Medulla oblongata (tissue), 1 donor: ENCODE measurements at regions not wholly inside any gene's neighbourhood (a gene's known extent, or its start where the extent isn't known, plus 50 kb on each side); places are given as distances from the start of the nearest gene placed in this dataset.
"Not testable (repeated sequence)": the region's sequence is repeated elsewhere in the genome, so short reads cannot be mapped to it uniquely, and the experiment has no call there.

Experiments used
- DNase-seq: peaks from one replicate; pipeline ENCODE4 v3.0.0-alpha.2; 2015; ENCODE audit errors: extremely low spot score

DNA sequence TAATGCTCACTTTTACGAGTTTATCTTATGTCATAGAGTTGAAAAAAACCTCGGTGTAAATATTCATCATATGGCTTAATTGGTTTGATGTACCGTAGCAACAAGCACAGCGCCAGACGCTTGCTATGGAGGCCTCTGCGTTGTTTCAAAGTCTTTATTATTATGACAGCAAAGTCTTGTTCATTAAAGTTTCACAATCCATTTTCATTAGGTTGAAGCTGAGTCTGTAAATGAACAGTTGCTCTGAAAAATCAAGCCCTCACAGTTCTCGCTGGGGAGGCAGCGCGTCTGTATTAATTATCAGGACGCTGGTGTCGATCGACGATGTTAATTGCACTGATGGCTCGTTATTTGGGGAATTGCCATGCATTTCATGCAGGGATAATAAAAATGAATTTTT is 185.6 kb downstream of the INSC start:
- DNase-seq: no peak

DNA sequence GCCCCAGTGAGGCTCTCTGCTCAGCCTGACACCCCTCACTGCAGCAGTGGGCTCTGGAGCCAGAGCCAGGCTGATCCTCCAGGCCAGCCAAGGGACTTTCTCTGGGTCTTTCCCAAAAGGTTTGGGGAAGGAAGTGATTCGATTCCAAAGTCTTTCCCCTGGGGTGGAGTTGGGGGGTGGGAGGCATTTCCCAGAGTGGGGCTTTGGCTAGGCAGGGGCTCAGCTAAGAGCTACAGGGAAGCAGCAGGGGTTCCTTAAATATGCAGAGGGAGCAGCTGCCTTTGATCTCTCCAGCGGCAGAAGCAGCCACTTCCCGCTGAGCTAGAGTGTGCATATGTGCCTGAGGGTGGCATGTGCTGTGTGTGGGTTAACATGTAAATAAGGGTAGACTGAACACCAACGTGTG is 192.9 kb downstream of the INSC start:
- DNase-seq: no peak

DNA sequence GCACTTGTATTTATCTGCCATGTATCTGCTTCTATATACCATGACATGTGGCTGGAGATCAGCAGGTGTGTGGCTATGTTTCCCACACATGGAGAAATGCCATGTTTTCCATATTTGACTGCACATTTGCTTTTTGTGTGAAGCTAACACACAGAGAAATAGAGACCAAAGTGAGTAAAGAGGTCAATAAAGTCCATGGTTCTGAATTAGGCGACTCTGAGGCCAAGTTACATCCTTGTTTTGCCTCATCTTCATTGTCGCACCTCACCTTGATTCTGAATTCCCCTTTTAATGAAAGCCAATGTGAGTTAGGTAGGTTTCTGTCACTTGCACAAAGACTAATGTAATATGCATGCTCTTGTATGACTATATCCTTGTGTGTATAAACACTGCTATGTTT is 194.1 kb downstream of the INSC start:
- no peak for DNase-seq

DNA sequence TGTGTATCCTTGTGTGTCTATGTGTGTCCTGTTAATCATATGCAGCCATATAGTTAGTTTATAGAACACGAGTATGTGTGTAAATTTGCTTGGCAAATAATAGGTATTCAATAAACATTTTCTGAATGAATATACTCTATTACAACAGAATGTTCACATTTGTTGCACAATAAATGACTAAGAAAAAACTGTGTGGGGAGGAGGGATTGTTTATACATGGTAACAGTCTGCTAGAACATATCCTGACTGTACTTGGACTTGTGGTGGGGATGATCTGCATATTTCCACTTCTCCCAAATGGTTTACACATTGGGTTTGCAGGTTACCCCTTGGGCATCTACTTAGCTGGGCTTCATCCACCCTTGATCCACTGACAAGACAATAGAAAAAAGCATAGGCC is 194.6 kb downstream of the INSC start:
- no peak for DNase-seq

DNA sequence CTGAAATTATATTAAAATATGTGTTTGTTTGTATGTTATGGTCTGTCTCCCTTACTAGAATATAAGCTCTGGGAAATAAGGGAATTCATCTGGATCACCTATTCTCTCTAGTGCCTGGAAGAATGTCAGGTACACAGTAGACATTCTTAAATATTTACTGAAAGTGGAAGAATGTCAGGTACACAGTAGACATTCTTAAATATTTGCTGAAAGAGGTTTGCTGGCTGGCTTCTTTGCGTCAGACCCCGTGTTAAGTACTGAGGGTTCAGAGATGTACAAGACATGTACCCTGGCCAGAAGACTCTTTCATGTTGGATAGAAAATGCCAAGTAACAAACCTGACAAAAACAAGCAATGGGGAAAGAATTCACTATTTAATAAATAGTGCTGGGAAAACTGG is 199.1 kb downstream of the INSC start:
- no peak for DNase-seq

DNA sequence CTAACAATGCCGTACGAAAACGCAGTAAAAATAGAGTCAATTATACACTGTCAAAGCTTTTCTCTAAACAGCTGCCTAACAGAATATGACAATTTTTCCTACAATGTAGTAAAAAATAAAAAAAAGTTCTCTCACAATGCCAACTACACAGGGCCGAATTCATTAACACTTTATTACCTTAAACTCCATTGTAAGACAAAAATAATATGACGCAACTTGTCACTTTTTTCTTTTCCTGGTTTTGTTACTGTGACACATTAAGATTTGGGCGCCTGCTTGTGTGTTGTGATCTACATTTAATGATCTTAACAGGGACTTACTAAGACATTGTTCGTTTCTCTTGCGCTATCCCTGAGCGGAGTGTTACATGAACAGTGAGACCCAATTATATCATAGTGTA is 204.1 kb downstream of the INSC start:
- DNase-seq: no peak

DNA sequence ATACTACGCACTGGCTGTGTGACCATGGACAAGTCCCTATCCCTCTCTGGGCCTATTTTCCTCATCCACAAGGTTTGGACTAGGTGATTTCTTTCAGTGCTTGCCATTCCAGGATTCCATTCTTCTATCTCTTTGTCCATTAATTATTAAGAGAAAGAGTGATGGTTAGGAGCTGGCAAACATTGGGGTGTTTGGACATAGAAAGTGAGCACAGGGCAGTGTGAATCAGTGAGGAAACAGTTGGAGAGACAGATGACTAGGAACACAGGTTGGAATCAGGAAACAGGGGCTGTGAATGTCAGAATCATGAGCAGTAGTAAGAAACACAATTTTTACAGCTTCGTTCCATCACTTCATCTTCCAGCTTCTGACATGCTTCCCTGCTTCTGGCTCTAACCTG is 211.8 kb downstream of the INSC start:
- no peak for DNase-seq

DNA sequence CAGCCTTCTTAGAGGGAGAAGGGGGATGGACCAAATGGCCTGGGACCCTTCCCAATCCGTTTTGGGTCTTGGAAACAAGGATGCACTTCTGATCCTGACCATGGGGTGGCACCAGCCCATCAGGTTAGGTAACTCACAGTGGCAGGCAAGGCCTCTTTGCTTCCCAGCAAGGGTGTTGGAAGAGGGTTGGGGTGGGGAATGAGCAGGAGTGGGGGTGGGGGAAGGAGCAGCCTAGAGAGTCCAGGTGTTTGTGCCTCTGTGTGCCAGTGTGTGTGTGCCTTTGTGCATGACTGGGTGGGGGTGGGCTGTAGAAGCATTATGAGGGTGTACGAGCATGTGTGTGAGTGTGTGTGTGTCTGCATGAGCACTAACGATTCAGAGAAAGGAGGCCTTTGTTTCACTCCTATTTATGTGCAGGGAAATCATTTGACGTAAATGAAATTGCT is 213.1 kb downstream of the INSC start:
- peak; percentile 76 for DNase-seq

DNA sequence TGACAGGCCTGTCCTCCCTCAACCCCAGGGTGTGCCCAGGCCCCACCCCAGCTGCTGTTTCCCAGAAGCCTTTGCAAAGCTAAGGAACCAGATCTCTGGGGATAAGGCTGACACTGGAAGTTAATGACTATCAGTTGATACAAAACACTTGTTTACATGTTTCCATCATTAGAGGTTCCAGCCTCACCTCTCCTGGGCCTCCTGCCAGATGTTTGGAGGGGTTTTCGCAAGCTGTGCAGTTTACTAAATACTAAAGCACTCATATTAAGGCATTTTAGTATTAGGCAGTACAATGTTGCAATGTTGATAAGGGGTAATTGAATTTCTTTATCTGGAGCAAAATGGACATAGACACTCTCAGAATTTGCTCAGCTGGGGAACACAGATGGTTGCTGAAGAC is 218.7 kb downstream of the INSC start:
- DNase-seq: no peak

DNA sequence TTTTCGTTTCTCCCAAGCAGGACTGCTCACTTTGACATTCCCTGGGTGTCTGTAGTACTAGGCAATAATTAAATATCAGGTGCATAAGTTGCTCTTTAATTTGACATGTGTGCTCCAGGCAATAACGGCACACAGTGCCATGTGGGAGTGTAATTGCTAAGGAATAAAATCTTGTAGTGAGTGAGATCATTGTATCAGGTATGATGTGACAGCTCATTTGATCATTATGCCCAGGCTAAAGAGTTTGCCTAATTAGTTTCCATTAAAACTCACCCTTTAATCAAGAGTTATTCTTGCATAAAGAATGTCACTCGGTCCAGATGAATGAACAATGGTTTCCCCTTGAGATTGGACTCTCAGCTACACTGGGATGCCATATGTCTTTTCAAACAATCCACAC is 220.0 kb downstream of the INSC start:
- no peak for DNase-seq

DNA sequence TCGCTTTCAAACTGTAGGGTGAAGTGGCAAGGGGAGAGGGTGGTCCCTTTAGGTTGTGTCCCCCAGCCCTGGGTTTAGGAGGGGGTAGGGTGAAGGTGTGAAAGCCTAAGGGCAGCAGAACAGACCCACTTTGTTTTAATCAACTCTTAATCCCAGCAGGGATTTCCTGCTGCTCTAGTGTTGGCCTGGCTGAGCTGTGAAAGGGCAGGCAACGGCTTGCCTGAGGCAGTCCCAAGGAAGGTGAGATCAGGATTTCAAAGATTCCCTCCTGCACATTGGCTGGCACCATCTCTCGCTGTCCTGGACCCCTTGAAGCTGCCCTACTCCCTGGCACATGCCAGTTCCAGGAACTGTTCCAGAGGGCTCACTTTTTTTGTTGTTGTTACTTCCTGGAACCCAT is 221.3 kb downstream of the INSC start:
- DNase-seq: no peak

DNA sequence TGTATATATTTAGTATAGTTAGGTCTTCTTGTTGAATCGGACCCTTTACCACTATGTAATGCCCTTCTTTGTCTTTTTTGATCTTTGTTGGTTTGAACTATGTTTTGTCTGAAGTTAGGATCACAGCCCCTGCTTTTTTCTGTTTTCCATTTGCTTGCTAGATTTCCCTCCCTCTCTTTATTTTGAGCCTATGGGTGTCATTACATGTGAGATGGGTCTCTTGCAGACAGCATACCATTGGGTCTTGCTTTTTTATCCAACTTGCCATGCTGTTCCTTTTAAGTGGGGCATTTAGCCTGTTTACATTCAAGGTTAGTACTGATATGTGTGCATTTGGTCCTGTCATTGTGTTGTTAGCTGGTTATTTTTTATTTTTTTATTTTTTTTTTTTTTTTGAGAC is 224.6 kb downstream of the INSC start:
- DNase-seq: no peak

DNA sequence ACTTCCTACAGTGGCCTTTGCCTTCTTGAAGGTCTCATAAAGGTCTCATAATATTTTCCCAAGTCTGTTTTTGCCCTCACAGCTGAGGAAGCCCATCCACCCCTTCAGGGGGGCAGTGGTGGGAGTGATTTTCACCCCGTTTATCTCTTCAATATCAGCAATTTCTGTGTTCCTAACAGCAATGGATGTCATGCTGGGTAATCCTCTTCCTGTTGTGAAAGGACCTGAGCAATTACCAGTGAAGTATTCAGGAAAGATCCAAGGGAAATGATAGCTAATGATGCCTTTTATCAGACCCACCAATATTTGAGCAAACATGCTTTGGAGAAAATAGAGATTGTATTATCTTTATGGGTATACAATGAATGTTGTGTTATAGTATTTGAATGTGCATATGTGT is 226.9 kb downstream of the INSC start:
- DNase-seq: no peak

DNA sequence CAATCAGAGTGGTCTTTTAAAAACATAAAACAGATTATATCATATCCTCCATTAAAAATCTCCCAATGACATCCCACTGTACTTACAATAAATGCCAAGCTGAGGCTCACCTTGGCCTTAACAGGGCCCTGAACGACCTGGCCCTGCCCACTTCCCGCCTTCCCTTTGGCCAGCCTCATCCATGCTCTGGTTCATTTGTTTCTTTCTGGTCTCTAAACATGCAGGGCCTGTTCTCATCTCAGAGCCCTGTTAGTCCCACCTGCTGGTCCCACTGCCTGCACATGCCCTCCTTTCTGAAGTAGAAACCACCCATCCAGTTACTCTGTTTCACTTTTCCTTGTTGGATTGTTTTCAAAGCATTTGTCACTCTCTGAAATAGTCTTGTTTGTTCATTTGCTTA is 227.4 kb downstream of the INSC start:
- no peak for DNase-seq

DNA sequence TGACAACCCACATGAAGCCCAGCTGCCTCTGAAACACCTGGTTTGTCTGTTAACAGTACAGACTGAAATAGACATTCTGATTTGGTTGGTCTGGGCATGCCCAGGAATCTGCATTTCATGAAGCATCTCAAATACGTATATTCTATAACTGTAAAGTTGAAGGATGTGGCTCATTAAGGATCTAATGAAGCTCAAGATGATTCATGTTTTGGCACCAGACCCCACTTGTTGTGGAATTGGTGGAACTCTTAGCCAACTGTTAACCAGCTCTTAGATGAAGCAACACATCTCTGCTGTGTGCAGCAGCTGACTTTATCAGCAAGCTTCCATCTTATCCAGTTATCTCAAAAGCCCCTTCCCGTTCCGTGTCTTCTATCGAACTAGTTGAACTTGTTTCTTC is 232.2 kb downstream of the INSC start:
- DNase-seq: no peak

DNA sequence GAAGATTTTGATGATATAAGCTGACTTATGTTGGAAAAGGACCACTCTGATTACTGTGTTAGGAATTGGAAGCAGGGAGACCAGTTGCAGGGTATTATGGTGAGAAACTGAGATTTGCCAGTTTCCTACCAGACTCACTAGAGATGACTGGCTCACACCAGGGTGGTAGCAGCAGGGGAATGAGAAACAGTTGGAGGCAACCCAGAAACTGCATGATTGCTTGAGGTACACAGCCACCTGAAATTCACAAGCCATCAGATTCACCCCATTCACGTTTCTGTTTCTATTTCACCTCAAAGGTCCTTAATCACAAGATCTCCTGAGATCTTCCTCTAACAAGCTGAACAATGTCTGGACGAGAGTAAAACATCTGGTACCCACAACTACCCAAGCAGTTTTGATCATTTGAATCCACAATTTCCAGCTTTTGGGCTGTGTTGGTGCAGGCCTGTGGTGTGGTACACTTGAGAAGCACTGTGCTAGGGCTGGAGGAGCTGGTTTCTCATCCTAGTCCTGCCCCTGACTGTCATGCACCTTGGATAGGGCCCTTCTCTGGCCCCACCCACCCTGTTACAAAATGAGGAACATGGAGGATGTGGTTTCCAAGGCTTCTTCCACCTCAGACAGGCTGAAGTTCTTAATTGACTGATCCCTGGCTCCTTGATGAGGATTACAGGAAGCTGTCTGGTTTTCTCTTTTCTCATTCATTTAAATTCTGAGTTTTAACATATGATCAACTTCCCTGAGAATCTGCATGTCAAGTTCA is 233.4 kb downstream of the INSC start:
- DNase-seq: no peak

DNA sequence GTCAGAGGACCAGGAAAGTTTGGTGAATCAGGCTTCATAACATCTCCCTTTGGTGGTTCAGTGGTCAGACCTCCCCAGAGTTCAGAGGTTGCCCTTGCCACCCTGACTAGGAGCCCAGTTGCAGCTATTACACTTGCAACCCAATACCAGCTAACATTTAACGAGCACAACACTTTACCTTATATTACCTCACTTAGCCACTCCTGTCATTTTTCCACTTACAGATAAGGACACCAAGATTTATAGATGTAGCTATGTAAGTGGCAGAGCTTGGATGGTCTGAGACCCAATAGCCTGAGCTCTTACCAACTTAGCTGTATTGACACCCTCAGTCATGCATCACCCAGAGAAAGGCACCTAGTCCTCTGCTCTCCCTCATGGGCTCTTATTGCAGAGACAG is 234.7 kb downstream of the INSC start:
- no peak for DNase-seq

DNA sequence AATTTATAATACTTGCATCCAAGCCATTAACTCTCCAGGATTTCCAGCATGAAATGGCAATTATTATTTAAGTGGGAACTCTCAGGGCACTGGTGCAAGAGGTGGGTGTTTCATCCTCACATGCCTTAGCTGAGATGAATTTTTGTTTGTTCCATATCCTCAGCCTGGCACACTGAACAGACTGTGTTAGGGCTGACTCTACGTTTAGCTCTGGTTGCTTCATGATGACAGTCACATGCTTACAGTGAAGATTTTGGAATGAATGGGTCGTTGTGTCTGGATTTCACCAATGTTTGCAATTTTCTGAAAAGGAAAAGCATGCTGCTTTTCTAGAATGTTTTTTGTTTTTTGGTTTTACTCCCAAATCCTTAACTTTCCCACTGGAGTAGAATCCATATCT is 246.6 kb downstream of the INSC start:
- DNase-seq: no peak

DNA sequence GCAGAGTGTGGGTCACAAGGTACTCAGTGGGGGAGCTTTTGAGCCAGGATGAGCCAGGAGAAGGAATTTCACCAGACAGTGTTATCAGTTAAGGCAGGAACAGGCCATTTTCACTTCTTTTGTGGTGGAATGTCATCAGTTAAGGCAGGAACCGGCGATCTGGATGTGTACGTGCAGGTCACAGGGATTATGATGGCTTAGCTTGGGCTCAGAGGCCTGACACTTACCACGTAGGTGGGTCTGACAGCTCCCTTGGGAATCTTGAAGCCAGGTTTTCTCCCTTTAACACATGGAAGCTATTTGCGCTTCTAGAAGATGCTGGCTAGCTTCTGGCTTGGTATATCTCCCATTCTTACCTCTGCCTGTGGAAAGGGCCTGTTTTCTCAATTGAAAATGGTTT is 250.6 kb downstream of the INSC start:
- not testable (repeated sequence) for DNase-seq

DNA sequence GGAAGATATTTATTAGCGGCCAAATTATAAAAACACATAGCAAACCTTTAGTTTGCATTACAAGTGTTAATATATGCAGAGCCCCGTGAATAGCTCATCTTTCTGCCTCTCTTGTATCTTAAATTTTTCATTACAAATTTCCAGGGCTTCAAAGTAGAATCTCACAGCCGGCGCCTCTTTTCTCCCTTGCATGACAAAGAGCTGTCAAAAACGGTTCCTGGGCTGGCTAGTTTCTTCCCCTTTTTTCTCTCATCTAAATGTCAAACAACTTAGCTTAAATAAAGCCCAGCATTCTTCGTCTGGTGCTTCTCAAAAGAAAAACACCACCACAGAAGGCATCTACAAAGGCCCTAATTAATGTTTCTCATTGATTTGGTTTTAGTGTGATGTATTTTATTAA is 253.0 kb downstream of the INSC start:
- no peak for DNase-seq

DNA sequence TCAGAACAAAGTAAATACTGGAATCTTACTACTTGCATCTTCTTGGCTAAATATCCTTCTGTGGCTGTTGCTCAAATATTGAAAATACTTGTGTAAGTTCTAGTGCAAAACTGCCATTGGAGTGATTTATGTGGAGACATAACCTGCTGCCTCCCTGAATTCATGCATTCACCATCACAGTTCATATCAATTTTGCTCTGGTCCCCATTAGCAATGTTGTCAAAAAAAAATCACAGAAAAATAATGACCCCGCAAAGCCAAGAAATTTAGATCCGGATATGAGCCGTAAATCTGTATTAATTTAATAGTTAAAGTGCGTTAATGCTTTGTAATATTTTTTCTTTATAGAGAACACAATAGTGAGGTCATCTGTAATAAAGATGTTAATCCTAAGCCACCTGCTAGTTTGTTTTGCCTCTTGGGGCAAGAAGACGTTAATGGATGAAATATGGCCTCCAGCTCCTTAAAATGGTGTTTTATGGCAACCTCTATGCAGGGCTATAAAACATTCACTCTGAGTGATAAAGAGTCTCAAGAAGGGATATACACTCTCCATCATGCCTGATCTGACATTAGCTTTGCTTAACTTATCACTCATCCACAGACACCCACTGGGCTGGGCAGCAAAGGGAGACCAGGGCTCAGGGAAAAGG is 255.9 kb downstream of the INSC start:
- no peak for DNase-seq

DNA sequence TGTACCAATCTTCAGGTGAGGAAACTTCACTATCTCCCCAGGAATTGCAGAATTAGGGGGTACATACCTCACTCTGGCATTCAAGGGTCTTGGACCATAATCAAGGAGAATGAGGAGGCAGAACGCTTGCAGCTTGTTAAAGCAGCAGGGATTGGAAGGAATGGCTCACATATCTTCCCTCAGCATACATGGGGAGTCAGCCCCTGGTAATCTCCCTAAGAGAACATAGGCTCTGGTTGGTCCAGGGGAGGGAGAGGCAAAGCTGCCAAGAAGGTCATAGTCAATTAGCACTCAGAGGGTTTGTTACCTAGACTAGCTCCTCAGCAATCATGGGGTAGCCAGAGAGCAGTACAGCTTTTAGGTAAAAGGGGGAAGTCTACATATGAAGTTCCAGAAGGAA is 256.8 kb downstream of the INSC start:
- no peak for DNase-seq

DNA sequence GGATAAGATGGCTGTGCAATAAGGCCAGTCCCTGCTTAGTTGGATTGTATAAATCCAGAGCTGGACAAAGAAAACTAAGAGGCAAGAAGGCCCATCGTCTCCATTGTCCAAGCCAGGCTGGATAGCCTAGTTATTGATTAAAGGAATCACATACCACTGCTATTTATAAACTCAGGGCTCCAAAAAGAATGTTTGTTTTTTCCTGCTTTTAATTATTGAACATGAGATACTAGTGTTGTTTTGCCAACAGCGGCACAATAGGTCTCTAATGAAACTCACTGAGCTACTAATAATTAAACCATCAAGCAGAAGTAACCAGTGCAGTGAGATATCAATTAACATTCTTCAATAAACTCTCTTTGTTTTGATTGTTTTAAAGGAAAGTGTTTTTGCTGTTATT is 259.7 kb downstream of the INSC start:
- DNase-seq: no peak

DNA sequence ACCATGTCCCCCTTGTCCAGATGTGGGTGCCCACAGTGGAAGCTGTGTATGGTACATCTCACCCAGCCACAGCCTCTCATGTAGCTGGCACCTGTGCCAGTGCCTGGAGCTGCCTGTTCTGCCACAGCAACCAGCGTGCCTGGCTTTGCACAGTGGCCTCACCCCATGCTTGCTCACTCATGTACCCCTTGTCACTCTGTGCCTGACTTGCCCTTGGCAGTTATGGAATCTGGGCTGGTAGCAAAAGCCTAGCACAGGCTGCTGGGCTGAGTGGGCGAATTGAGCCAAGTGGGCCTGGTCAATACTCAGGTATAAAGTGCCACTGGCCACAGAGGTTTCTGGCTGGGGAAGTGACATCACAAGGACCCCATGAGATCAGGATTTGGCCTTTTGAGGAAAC is 264.2 kb downstream of the INSC start:
- DNase-seq: no peak
